ENCODE measurements at regions not wholly inside any gene's neighbourhood (a gene's known extent, or its start where the extent isn't known, plus 50 kb on each side); places are given as distances from the start of the nearest gene placed in this dataset.

DNA sequence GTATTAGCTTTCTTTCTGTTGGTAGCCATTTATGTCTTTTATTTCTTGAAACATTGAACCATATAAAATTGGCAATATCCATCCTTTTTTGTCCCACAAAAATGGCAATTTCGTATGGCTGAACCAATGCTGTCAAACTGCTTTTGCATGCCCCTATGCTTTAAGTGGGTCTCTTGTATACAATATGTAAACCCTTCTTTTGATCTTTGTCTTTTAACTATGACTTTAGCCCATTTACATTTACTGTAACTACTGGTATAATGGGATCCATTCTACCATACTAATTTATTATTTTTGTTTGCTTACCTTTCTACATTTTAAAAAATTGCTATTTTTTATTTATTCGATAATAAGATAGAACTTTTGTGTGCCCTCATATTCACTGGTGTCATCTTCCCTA, 93.4 kb downstream of the TENT4A start:
- DNase-seq, result no peak

DNA sequence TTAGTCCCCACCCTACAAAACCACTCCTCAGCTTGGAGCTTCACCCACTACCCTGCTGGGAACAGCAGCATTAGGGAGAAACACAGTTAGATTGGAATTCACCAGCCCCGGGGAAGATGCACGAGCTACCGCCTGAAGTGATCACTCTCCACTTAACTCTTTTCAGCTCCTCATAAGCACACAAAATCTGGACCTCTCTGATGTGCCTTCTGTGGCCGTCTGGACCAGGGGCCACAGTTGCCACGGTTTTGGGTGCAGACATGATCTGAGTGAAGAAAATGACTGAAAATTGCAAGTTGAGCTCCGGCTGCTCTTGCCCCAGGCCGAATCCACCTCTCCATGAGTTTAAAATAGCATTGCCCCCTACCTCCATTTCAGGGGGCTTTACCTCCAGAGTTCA, 95.2 kb downstream of the TENT4A start:
- DNase-seq, result no peak

DNA sequence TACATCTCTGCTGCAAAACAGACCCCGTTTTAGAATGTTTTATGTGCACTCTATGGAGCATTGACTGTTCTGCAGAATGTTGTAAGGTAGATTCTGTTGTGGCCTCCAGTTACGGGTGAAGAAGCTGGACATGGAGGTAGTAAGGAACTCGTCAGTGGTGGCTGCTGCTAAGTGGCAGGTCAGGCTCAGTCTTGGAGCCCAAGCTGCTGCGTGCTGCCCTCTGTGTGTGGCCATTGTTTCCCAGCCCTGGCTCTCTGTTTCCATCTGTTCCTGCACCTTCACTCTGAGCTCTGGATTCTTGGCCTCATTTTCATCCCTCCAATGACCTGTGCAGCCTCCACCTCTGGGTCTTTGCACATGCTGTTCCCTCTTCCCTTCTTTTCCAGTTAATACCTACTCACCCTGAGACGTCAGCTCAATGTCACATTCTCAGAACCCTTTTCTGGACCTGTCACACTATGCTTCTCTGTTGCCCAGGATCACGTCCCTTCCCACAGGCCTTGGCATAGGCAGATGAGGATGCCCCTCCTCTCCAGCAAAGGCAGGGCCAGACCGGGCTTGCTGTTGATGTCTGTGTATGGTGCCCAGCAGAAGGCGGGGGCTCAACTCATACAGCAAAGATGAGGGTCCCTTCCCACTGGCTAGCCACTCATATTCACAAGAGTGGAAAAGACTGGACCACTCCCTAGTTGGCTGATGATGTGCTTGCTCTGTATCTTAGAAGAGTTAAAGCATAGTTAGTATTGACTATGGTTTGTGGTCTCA, 97.6 kb downstream of the TENT4A start:
- no peak for DNase-seq

DNA sequence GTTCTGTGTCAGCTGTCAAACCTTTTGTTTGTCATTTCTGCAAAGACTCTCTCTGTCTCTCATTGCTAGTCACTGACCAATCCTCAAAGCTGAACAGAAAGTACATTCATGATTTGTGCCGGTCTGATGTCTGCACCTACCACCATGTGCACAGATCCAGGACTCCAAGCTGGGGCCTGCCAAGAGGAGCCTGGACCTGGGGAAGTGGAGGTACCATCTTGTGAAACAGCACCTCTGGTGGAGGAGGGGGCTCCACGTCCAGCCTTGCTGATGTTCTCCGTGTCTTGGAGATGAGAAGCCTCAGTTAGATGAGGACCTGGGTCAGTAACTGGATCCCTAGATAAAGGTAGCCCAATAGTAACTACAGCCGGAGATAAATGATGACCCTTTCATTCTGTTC, 98.9 kb downstream of the TENT4A start:
- no peak for DNase-seq

DNA sequence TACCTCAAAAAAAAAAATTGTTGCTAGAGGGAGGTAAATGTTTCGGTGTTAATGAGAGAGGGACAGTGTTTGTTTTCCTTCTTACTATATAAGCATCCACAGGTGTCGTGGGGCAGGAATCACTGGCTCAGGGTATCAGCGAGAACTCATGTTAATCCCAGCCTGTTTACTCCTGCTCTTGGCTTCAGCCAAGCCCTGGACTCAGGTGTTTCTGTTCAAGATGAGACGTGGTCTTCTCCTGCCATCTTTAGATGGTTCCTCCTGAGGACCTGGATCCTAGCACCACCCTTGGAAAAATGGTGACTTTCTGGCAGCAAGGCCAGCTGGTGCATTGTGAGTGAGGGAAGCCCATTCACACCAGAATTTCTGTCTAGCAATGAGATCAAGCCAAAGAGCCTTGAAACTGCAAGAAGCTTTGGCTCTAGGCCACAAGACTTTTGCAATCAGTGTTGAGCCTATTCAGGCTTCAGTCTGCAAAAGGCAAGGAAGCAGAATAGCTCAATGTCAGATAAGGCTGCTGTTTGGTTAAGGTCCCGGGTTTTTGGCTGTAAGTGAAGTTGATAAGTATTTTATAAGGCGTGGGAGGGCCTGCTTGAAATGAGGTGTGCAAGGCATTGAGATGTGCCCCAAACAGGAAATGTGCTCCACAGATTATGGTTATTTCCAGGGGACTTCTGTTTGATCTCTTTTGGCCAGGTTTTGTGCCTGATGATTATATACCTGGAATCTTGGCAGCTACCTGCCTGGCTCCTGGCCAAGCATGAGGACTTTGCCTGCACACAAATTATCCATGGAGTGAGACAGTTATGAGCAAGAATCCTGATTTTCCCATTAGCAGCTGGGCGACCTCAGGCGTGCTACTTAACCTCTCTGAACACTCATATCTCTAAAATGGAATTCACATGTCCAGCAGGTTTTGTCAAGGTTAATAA, 99.8 kb downstream of the TENT4A start:
- DNase-seq, result no peak

DNA sequence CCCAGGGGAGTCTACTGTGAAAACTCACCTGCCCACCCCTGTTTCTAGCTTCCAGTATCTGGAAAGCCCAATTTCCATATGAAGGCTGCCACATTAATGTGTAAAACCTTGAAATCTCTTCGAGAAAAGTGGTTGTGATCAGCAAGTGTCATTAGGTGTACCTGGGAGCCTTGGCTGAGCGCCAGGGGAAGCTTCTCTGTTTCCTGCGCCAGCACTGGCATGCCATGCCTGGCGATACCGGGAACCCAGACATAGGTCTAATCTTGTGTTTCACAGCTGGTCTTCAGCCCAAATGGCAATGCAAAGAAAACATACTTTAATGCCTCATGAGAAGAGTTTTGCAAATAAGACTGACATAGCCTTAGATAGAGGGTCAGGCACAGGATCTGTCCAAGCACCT, 101.6 kb downstream of the TENT4A start:
- no peak for DNase-seq

DNA sequence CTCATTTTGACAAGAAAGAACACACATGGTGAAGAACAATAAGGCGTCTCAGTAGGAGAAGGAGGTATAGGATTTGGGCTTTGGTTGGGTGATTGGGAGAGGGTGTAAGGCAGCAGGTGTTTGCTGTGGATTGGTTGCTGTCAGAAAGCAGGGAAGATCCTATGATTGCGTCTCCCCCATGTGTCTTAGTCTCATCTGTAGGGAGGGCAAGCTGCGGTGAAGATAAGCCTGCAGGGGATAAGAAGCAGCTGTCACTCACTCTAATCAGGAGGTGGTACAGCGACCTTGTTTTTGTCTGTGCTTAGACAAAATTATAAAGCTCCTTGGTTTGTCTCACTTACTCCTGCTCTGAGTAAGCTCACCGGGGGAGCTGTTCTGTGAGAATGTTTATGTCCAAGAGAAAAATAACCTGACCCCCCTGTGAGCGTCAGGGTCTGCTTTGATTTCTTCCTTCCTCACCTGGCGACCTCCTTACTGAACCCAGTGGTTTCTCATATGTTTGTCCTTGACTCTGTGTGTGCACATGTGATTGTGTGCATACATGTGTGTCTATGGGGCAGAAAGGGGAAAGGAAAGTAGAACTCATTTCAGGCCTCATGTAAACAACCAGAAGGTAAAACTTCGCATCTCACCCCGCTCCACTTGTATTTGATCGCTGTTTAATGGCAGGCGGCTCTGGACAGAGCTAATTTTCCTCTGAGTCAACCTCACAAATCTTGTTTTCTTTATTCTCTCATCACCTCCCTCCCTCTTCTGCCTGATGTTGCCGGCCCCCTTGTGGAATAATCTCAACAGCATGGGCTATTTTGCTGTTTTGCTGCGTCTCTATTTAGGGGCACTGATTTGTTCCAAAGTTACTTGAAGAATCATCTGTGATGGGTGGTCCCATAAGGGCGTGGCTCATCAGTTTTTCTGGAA, 105.6 kb downstream of the TENT4A start:
- no peak for DNase-seq

DNA sequence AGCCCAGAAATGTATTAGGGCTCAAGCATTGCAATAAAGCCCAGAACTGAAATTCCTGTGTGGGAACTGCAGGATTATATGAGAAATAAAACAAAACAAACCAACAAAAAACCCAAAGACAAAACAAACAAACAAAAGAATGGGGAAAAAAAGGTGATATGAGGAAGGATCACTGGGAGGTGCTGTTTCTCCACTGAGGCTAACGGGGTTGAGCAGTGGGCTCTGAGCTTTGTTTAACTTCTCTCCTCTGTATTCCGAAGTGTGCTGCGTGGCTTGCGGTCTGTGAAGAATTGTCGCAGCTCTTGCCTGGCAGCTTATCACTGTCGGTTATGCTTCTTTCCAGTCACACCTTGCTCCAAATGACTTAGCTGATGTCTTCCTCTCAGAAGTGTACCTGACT, 106.3 kb downstream of the TENT4A start:
- DNase-seq, result no peak

DNA sequence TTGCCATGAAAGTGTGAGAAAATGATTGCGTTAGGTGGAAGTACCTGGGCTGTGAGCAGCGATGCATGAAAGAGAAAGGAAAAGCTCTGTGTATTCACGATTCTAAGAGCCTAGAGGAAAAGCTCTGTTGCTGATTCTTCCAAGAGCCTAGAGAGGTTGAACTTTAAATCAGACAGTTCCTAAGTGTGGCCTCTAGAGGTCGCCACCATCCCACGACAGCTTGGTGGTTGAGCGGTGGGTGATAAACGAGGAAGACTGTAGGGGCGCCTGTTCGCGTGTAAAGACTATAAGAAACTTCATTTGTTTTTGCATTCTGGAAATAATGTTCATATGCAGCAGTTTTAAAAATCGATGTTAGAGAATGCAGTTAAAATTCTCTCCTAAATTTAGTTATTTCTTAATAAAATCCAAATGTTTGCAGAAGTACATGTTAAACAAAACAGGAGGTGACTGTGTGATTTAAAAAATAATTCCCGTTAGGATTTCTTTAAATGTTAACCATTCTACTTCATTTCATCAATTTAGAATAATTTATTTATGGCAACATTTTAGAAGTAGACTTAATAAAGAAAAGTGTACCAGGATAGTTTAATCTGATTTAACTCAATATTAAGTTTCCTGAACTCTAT, 107.7 kb downstream of the TENT4A start:
- DNase-seq, result peak; percentile 64

DNA sequence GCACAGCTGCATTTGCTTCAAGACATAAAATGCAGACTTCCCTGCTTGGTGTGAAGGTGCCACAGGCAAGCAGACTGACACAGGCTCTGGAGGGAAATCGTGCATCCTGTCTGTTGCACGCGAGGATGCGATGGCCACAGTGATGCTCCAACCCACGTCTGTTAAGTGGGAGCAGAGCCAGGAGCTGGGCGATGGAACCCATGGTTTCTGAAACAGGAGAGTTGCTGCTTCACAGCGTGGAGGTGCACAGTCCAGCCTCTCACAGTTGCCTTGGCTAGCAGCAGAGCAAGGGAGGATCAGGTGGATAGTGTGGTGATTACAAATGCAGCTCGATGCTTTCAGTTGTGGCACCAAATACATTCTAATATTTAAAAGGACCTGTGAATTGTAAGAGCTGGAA, 108.8 kb downstream of the TENT4A start:
- no peak for DNase-seq

DNA sequence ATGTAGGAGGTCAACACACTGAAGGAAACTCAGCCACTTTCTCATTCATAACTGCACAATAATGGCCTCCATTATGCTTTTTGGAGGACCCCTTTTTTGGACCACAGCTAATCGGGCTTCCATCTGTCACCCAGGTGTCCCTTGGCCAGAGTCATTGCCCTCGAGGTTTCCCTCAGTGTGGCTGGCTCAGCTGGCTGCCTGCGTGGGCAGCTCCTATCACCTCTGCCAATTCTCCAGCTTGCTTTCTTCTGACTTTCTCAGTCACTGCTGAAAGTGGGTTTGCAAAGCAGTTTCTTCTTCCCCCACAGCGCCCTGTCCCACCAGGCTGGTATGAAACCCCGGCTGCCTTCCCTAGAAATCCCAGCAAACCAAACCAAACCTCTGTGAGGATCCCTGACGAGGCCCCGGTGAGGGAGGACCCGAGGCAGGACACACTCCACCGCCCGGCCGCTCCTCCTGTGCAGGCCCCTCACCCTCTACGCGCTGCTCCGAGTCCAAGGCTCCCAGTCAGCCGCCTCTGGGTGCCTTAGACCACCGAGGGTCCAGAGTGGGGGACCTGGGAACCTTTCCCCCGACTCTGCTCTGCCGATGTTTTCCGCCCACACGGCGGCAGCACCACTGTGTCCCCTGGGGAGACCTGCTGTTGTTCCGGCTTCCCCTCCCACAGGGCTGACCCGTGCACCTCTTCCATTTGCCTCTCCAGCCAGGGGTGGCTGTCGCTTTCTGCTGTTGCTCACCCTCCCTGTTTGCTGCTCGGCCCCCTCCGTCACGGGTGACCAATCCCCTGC, 109.5 kb downstream of the TENT4A start:
- DNase-seq, result no peak

DNA sequence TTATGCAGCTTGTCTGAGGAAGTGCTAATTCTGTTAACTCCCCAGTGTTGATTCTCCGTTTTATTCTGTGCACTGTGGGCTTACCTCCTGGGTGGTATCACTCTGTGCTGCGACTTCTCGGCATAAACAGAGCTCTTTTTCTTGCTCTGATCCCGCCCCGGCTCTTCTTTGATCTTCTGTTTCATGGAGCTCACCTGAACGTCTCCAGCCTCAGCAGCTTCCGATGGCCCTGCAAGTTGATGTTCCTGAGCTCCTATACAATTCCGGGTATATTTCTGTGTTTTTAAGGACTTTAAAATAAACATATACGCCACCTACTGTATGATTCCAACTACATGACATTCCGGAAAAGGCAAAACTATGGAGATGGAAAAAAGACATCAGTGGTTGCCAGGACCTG, 110.8 kb downstream of the TENT4A start:
- DNase-seq, result no peak

DNA sequence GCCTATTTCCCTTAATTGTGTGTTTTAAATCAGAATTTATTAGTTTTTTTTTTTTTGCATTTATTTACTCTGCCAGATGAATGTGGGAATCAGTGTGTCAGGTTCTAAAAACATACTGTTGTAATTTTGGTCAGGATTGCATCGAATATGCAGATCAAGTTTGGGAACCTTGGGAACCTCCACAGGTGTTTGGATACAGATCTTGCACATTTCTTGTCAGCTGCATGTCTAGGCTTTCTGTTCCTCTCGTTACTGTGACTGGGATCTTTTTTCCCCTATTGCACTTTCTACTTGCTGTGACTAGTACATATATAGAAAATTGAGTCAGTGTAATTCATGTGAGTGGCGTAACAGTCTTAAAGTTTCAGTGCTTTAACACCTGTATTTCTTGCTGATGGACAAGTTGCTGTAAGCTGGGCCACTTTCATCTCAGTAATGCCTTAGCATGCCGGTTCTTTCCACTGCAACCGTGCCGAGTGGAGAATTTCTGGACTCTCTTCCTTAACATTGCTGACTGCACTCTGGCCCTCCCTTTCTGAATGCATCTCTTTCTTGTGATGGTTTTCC, 112.5 kb downstream of the TENT4A start:
- DNase-seq, result no peak

DNA sequence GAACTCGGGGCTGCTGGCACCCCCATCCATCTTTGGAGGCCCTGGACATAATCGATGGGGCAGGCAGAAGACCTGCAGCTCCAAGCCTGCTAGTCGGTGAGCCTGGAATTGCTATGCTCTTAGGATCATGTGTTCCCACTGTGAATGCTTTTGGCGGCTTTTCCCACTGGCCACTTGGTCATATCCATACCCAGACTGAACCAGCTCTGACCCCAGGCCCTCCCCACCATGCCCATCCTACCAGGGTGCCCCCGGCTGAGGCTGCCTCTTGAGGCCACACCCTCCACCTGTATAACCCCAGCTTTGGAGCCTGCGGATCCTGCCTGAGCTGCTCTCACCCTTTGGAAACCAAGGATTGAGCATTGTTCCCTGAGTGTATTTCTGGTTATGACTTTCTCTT, 113.5 kb downstream of the TENT4A start:
- no peak for DNase-seq

DNA sequence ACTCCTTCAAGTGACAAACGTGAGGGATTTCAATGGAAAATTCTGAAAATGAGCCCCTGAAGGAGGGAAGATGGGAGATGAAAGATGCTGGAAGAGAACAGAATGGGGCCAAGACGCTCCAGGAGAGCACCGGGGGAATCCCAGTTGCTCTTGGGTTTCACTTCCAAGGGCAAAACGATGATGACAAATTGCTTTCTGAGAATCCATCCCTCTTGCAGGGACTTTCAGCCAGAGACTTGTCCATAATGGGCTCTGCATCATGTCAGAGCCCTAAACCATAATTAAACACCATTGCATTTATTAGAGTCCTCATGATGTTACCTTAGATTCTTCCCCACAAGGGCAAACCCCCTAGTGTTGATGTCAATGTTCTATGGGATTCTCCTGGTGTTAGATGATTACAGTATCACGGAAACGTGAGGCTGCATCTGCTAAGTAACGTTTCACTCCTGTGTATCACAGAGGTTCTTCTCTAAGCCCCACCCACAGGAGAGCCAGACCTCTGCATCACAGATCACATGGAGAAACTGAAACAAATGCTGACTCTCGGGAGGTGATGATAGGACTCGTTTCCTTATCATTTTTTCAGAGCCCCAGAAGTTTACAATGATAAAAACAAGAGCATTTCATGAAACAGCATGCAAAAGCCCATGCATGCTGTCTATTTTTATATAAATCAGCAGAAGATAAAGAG, 114.4 kb downstream of the TENT4A start:
- DNase-seq, result no peak

DNA sequence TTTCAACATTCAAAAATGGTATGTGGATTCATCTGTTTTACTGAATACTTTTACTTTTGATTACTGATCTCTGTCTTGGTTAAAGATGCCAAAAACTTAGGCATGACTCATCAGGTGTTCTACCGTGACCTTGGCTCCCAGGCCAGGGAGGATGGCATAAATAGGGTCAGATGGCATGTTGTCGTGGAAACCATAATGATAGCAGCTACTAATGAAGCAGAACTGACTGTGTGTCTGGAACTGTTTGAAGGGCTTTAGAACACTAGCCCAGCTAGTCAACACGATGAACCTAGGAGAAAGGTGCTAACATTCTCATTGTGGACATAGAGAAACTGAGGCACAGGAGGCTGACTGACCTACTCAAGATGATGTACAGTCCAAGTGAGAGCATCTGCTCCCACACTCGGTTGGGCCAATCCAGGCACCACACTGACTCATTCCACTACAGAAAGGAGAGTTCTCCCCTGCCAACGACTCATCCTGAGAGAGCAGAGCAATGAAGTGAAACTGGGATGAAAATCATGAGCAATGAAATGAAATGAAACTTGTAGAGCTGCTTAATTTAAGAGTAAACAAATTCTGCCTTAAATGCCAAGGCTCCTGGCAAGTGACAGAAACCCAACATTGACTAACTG, 116.0 kb downstream of the TENT4A start:
- DNase-seq, result no peak

DNA sequence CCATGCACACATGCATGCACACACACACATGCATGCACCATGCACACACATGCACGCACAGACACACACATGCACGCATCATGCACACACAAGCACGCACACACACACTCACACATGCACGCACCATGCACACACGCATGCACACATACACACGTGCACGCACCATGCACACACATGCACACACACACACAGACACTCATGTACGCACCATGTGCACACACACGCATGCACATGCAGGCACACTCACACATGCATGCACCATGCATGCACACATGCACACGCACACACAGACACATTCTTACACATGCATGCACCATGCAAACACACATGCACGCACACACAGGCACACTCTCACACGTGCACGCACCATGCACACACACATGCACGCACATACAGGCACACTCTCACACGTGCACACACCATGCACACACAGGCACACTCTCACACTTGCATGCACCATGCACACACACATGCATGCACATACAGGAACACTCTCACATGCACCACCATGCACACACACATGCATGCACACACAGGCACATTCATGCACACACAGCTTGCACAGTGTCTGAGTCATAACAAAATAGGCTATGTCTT, 117.5 kb downstream of the TENT4A start:
- no peak for DNase-seq

DNA sequence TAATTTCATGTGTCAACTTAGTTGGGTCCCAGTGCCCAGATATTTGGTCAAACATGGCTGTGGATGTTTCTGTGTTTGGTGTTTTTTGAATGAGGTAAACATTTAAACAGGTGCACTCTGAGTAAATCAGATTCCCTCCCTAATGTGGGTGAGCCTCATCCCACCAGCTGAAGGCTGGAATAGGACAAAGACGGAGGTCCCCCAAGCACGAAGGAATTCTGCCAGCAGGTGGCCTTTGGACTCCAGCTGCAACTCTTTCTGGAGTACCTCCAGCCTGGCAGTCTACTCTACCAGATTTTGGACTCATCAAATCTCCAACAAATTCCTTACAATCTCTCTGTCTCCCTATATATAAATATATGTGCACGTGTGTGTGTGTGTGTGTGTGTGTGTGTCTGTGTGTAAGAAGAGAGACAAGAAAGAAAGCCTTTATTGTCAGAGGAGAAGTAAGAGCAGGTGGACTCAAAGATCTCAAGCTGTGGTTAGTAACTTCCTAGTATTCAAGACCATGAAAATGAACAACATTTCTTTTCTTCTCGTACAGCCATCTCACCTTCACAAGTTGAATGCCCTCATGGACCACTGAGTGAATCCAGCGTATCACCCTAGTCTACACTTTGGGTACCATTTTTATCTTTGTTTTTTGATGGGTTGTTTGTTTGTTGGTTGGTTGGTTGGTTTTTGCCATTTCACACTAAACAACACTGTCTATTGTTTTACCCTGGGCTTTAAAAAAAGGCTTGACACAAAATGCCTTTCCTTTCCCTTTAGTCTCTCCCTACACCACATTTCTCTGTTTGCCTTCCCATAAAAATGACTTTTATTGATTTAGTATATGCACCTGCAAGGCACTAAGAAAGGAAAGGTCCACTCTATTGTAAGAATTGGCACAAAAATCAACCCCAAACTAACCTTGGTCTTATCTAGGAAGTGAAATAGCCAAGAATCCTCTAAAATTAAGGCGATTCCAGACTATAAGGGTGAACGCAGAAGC, 118.7 kb downstream of the TENT4A start:
- DNase-seq, result no peak

DNA sequence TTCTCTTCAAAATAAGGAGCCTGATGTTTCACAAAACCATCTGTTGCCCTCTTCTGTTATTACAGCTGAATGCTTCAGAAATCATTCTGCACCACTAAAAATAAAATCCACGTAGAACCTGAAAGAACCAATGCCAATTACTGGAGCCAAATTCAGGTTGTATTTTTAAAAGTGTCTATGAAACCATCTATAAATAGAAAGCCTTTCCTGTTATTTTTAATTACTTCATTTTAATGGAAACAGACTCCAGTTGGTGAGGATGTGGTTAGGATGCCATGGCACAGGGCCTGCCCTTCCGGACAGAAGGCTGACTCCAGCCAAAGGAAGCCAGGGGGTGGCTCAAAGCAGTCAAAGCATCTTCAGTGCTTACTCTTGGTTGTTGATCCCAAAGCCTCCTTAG, 119.8 kb downstream of the TENT4A start:
- no peak for DNase-seq

All from NCI-H1092 (cell line).